NCI-H1092 treated with DMSO at 0.1 percent for 48 hours (cell line): ENCODE measurements at regions not wholly inside any gene's neighbourhood (a gene's known extent, or its start where the extent isn't known, plus 50 kb on each side); places are given as distances from the start of the nearest gene placed in this dataset.
A peak's percentile ranks its signal among the peaks of the same experiment; 100 is the strongest.
"Not testable (repeated sequence)": the region's sequence is repeated elsewhere in the genome, so short reads cannot be mapped to it uniquely, and the experiment has no call there.

Experiments
- DNase-seq: peaks from one replicate; lab custom pipeline; 2025; lab: John Stamatoyannopoulos, UW

- no peak for DNase-seq
Observed at GRCh38 chr9:81361296-81361695, 328.1 kb downstream of the TLE1 start.

DNA sequence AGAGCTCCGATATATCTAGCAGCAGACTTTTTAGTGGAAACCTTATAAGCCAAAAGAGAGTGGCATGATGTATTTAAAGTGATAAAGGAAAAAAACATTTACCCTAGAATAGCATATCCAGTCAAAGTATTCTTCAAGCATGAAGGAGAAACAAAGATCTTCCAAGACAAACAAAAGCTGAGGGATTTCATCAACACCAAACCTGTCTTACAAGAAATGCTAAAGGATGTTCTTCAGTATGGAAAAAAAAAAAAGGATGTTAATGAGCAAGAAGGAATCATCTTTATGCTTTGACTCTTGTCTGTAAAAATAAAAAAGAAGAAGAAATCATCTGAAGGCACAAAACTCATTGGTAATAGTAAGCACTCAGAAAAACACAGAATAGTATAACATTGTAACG lies 338.2 kb downstream of the TLE1 start:
- no peak for DNase-seq

- DNase-seq, result no peak
Observed at GRCh38 chr9:81344366-81344765, 345.0 kb downstream of the TLE1 start.

DNA sequence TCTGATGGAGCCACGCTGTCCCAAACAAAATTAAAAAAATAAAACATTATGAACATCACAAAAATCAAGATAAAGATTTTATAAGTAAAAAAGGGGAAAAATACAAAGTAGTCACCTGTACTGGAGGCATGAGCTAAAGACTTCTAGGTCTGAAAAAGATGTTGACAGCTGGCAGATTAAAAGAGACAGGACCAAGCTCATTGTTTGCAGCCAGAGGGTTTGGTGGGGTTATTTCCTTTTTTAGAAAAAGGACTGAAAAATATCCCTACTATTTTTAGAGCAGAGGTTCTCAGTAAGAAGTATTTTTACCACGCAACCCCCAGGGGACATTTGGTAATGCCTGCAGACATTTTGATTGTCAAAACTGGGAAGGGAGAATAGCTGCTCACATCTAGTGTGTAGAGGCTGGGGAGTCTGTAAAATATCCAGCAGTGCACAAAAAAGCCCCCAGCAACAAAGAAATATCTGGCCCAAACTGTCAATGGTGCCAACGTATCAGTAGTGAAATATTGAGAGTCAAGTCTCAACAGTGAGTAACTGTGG lies 353.4 kb downstream of the TLE1 start:
- DNase-seq, result no peak

- DNase-seq, result no peak
Observed at GRCh38 chr9:81321551-81321950, 367.8 kb downstream of the TLE1 start.

- DNase-seq, result peak; percentile 68
Observed at GRCh38 chr9:81320909-81321482, 368.4 kb downstream of the TLE1 start.

DNA sequence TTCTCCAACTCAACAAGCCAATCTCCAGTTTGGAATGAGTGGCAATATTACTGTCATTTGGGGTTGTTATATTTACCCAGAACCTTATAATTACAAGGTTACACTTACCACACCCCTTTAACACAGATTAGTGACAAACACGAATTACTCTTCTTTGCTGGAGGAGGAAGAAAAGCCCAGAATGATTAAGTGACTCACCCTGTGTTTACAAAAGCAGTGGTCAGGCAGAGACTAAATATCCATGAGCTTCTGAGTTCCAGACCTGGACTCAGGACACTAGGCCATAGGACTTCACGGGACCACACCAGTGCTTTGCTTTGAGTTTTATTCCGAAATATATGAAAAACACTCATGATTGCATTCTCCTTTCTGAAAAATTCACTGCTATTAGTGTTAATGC lies 370.8 kb downstream of the TLE1 start:
- DNase-seq, result no peak

GRCh38 chr9:81317939-81318338 lies 371.4 kb downstream of the TLE1 start:
- DNase-seq, result no peak

- DNase-seq, result no peak
Observed at GRCh38 chr9:81317223-81317622, 372.1 kb downstream of the TLE1 start.

GRCh38 chr9:81314490-81314889 lies 374.9 kb downstream of the TLE1 start:
- no peak for DNase-seq

DNA sequence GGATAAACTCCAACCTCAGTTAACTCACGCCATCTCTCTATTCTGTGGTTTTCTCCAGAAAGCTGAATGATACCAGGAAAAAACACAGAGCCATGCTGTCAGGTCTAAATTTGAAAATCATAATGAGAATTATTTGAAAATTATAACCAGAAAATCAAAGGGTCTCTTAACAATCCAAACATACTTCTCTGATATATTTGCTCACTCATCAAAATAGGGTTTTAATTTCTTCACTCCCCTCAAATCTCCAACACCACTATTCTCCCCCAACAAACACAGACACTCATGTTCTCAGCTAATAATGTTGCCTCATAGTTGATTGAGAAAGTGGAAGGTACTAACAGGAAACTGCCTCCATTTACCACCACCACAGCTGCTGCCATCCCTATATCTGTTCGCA lies 375.5 kb downstream of the TLE1 start:
- no peak for DNase-seq

- DNase-seq, result peak; percentile 5
Observed at GRCh38 chr9:81312346-81312745, 377.0 kb downstream of the TLE1 start.

GRCh38 chr9:81308404-81308803 lies 380.9 kb downstream of the TLE1 start:
- no peak for DNase-seq

- not testable (repeated sequence) for DNase-seq
Observed at GRCh38 chr9:81307791-81308190, 381.6 kb downstream of the TLE1 start.

- no peak for DNase-seq
Observed at GRCh38 chr9:81305561-81306182, 383.7 kb downstream of the TLE1 start.

- no peak for DNase-seq
Observed at GRCh38 chr9:81303658-81304057, 385.7 kb downstream of the TLE1 start.

- DNase-seq, result no peak
Observed at GRCh38 chr9:81293651-81294050, 395.7 kb downstream of the TLE1 start.

GRCh38 chr9:81292056-81292805 lies 397.1 kb downstream of the TLE1 start:
- DNase-seq, result no peak

- no peak for DNase-seq
Observed at GRCh38 chr9:81289622-81290021, 399.7 kb downstream of the TLE1 start.

DNA sequence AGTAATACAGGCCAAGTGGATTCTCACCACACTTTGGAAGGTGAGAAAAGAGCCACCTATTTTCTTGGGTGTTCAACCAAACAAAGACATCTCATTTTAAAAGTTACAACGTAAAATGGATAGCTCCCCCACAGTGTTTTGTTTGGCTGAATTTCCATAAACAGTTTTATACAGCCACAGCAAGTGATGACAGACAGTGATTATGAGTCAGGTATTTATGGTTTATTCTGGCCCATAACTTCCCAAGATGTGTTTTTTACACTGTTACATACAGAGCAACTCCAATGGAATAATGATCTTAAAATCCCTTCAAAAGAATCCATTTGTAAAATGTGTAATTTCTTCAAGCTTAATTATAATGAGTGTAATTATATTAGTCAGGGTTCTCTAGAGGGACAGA lies 421.3 kb downstream of the TLE1 start:
- DNase-seq, result no peak

DNA sequence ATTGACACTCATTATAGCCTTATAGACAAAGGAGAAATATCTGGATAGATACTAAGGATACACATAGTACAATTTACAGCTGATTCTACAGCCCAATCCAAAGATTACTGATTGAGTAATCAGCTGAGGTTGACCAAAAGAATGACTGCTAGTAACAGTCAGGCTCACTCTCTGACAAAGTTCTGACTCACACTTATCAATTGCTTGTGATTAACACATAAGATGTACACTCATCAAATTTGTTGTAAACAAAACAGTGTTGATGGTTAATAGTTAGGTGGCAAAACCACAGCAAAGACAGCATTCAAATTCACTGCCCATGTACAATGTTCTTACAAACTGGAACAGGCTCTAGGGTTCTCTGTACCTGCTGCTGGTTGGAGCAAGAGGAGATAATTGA lies 422.7 kb downstream of the TLE1 start:
- no peak for DNase-seq

GRCh38 chr9:81266086-81266485 lies 423.3 kb downstream of the TLE1 start:
- no peak for DNase-seq

GRCh38 chr9:81264516-81264915 lies 424.8 kb downstream of the TLE1 start:
- no peak for DNase-seq
